Uterus (tissue), 2 donors: ENCODE measurements at regions not wholly inside any gene's neighbourhood (a gene's known extent, or its start where the extent isn't known, plus 50 kb on each side); places are given as distances from the start of the nearest gene placed in this dataset.

Experiments
- CTCF ChIP-seq, 4 experiments: fragments of 200-600 bp in 2 of 4; fragments of 450-650 bp in 2 of 4; sonication (generic) in 2 of 4; IDR thresholded peaks; one replicate each; pipeline ENCODE4 v1.5.1; 2016 to 2019; ENCODE audit warnings: antibody characterized with exemption in 4 of 4, mild to moderate bottlenecking in 2 of 4, moderate library complexity in 1 of 4
- POLR2A ChIP-seq, 2 donors: fragments of 450-650 bp; IDR thresholded peaks; one replicate each; pipeline ENCODE4 v1.6.1; 2016; ENCODE audit warnings: antibody characterized with exemption in 2 of 2, mild to moderate bottlenecking in 1 of 2, moderate library complexity in 1 of 2

GRCh38 chr5:57360871-57361270 is 121.7 kb downstream of the ACTBL2 start:
- TF ChIP-seq CTCF (IDR thresholded peaks at IDR 0.05): no peak
- TF ChIP-seq POLR2A (IDR thresholded peaks at IDR 0.05): no peak
